PC-3 (cell line): ENCODE measurements at regions not wholly inside any gene's neighbourhood (a gene's known extent, or its start where the extent isn't known, plus 50 kb on each side); places are given as distances from the start of the nearest gene placed in this dataset.
"Not testable (repeated sequence)": the region's sequence is repeated elsewhere in the genome, so short reads cannot be mapped to it uniquely, and the experiment has no call there.

Experiments used
- ATAC-seq: fragments of 200-7000 bp; cut with Tn5 transposase; 2 replicates; pipeline ENCODE4 v1.9.1; 2020; ENCODE audit warnings: mild to moderate bottlenecking, moderate library complexity
- BruUV-seq: library from RNA; stranded (reverse); fragments of 400-500 nt; replicated peaks from 2 replicates; lab custom pipeline; 2021; lab: Mats Ljungman, UMichigan
- CTCF ChIA-PET: fragments of 300-600 bp; sonication (Branson Sonifier 250); formaldehyde crosslinking; loops from one replicate; lab custom pipeline; 2022; ENCODE audit warnings: antibody characterized with exemption; lab: Charles Lee
- POLR2A ChIA-PET: fragments of 300-600 bp; sonication (Branson Sonifier 250); formaldehyde crosslinking; loops from one replicate; lab custom pipeline; 2022; ENCODE audit warnings: antibody characterized with exemption; ENCODE audit not compliant: unreplicated experiment; lab: Charles Lee
- DNase-seq: peaks from one replicate; pipeline ENCODE4 v3.0.0-alpha.2; 2015
- H2AFZ ChIP-seq: fragments of 300-600 bp; sonication (generic); 2 replicates; pipeline ENCODE4 v1.6.0; 2016; ENCODE audit warnings: antibody characterized with exemption, low read length
- H3F3A ChIP-seq: fragments of 300-600 bp; sonication (generic); one replicate; pipeline ENCODE4 v1.6.0; 2017; ENCODE audit warnings: antibody characterized with exemption, low read length, control low read depth, mild to moderate bottlenecking; ENCODE audit not compliant: unreplicated experiment
- H3K27ac ChIP-seq: fragments of 300-600 bp; sonication (generic); 2 replicates; pipeline ENCODE4 v1.5.1; 2016; ENCODE audit warnings: mild to moderate bottlenecking, low read length
- H3K27me3 ChIP-seq: fragments of 300-600 bp; sonication (generic); 2 replicates; pipeline ENCODE4 v1.6.1; 2016; ENCODE audit warnings: low read length, mixed read lengths
- H3K36me3 ChIP-seq: fragments of 300-600 bp; sonication (generic); 2 replicates; pipeline ENCODE4 v1.6.1; 2016; ENCODE audit warnings: low read depth, mixed run types, low read length, mixed read lengths
- H3K4me1 ChIP-seq: fragments of 300-600 bp; sonication (generic); 2 replicates; pipeline ENCODE4 v1.5.1; 2016; ENCODE audit warnings: low read length; ENCODE audit not compliant: insufficient read depth
- H3K4me2 ChIP-seq: fragments of 300-600 bp; sonication (generic); 2 replicates; pipeline ENCODE4 v1.6.0; 2016; ENCODE audit warnings: low read length
- H3K4me3 ChIP-seq: fragments of 300-600 bp; sonication (generic); 2 replicates; pipeline ENCODE4 v1.5.1; 2016; ENCODE audit warnings: mild to moderate bottlenecking, low read length, mixed read lengths
- H3K79me2 ChIP-seq: fragments of 300-600 bp; sonication (generic); 2 replicates; pipeline ENCODE4 v1.6.1; 2017; ENCODE audit warnings: low read length, mixed read lengths
- H3K9ac ChIP-seq: fragments of 300-600 bp; sonication (generic); 2 replicates; pipeline ENCODE4 v1.6.0; 2016; ENCODE audit warnings: mild to moderate bottlenecking, low read length
- H3K9me2 ChIP-seq: fragments of 300-600 bp; sonication (generic); replicated peaks from 2 replicates; pipeline ENCODE4 v1.6.1; 2016; ENCODE audit warnings: mixed run types, low read length, mixed read lengths
- H3K9me3 ChIP-seq: fragments of 300-600 bp; sonication (generic); 2 replicates; pipeline ENCODE4 v1.6.1; 2016; ENCODE audit warnings: low read length, mixed read lengths
- H4K20me1 ChIP-seq: fragments of 300-600 bp; sonication (generic); 2 replicates; pipeline ENCODE4 v1.6.1; 2016; ENCODE audit warnings: low read length, mixed read lengths
- CTCF ChIP-seq: fragments of 300-600 bp; sonication (generic); conservative IDR thresholded peaks from 2 replicates; pipeline ENCODE4 v1.5.1; 2017; ENCODE audit warnings: antibody characterized with exemption, low read depth, mild to moderate bottlenecking, low read length
- EZH2 ChIP-seq: fragments of 300-600 bp; sonication (generic); IDR thresholded peaks from one replicate; pipeline ENCODE4 v1.6.1; 2017; ENCODE audit warnings: antibody characterized with exemption, mild to moderate bottlenecking, low read length; ENCODE audit not compliant: unreplicated experiment
- EZH2phosphoT487 ChIP-seq: fragments of 300-600 bp; sonication (generic); IDR thresholded peaks from 2 replicates; pipeline ENCODE4 v1.6.1; 2018; ENCODE audit warnings: mild to moderate bottlenecking, antibody characterized with exemption, low read length, borderline replicate concordance
- intact Hi-C: fragments of 100-400 bp; cut with micrococcal nuclease; formaldehyde crosslinking; loops from 2 replicates; pipeline ENCODE4 v1.9.0; 2023

GRCh38 chr10:62937674-62938073 lies 121.5 kb upstream of the EGR2 start:
- TF ChIP-seq EZH2phosphoT487 (no peak), EZH2 (no peak), CTCF (no peak)
- no peaks in the 10 kb centered on the region for H4K20me1 ChIP-seq
- H3K9ac ChIP-seq: no peak overlapping the region
- DNase-seq (no peak), ATAC-seq (no peak)
- H3K9me3 ChIP-seq: no peaks in the 10 kb centered on the region
- H3K79me2 ChIP-seq: no peaks in the 10 kb centered on the region
- no peaks in the 10 kb centered on the region for H3F3A ChIP-seq
- H3K9me2 ChIP-seq: no peaks in the 10 kb centered on the region
- no peak overlapping the region for H3K4me2 ChIP-seq
- ChIA-PET POLR2A (no interaction called here), CTCF (no interaction called here)
- no TSS peak for BruUV-seq
- no peaks in the 10 kb centered on the region for H3K36me3 ChIP-seq
- intact Hi-C loops: no loop called here
- no peak overlapping the region for H3K4me3 ChIP-seq
- no peaks in the 10 kb centered on the region for H3K4me1 ChIP-seq
- H3K27me3 ChIP-seq: no peaks in the 10 kb centered on the region
- no peak overlapping the region for H2AFZ ChIP-seq
- no peak overlapping the region for H3K27ac ChIP-seq

- ChIA-PET CTCF (no interaction called here), POLR2A (no interaction called here)
- TF ChIP-seq EZH2 (no peak), EZH2phosphoT487 (no peak), CTCF (no peak)
- H3K27ac ChIP-seq: no peak overlapping the region
- no TSS peak for BruUV-seq
- H3K4me3 ChIP-seq: no peak overlapping the region
- no peak for ATAC-seq
- H3K4me2 ChIP-seq: no peak overlapping the region
- no peaks in the 10 kb centered on the region for H3K36me3 ChIP-seq
- H4K20me1 ChIP-seq: no peaks in the 10 kb centered on the region
- H3K9ac ChIP-seq: no peak overlapping the region
- no peaks in the 10 kb centered on the region for H3F3A ChIP-seq
- H3K4me1 ChIP-seq: no peaks in the 10 kb centered on the region
- intact Hi-C loops: no loop called here
- H3K79me2 ChIP-seq: no peaks in the 10 kb centered on the region
- no peak overlapping the region for H2AFZ ChIP-seq
- H3K9me3 ChIP-seq: no peaks in the 10 kb centered on the region
- no peak for DNase-seq
- no peaks in the 10 kb centered on the region for H3K27me3 ChIP-seq
- H3K9me2 ChIP-seq: no peaks in the 10 kb centered on the region
Measured at GRCh38 chr10:62935022-62935421, 118.9 kb upstream of the EGR2 start.

GRCh38 chr10:62934258-62934657 lies 118.1 kb upstream of the EGR2 start:
- no peak overlapping the region for H3K4me3 ChIP-seq
- no peaks in the 10 kb centered on the region for H3K9me3 ChIP-seq
- no peaks in the 10 kb centered on the region for H3K27me3 ChIP-seq
- no peaks in the 10 kb centered on the region for H3K79me2 ChIP-seq
- H3K9me2 ChIP-seq: no peaks in the 10 kb centered on the region
- no TSS peak for BruUV-seq
- H3K27ac ChIP-seq: no peak overlapping the region
- intact Hi-C loops: no loop called here
- ChIA-PET POLR2A (no interaction called here), CTCF (no interaction called here)
- H3K4me2 ChIP-seq: no peak overlapping the region
- no peak for DNase-seq
- H3K4me1 ChIP-seq: no peaks in the 10 kb centered on the region
- TF ChIP-seq CTCF: no peak
- TF ChIP-seq EZH2phosphoT487: no peak
- no peak for TF ChIP-seq EZH2
- no peaks in the 10 kb centered on the region for H4K20me1 ChIP-seq
- ATAC-seq: peak; percentile 61
- no peak overlapping the region for H3K9ac ChIP-seq
- H3K36me3 ChIP-seq: no peaks in the 10 kb centered on the region
- H2AFZ ChIP-seq: peak overlapping the region; percentile 7; the same call in 1 of the 2 replicates
- H3F3A ChIP-seq: no peaks in the 10 kb centered on the region

GRCh38 chr10:62928763-62929162 lies 112.6 kb upstream of the EGR2 start:
- H3K79me2 ChIP-seq, H3K4me1 ChIP-seq, H3K27me3 ChIP-seq, H3K9me3 ChIP-seq, H3K4me2 ChIP-seq, intact Hi-C loops, H3K27ac ChIP-seq, CTCF ChIA-PET, H3F3A ChIP-seq, H3K9me2 ChIP-seq, H3K4me3 ChIP-seq, H3K36me3 ChIP-seq, H3K9ac ChIP-seq, POLR2A ChIA-PET, H2AFZ ChIP-seq, BruUV-seq, H4K20me1 ChIP-seq, DNase-seq, ATAC-seq: not testable (repeated sequence)
